ENCODE measurements at regions not wholly inside any gene's neighbourhood (a gene's known extent, or its start where the extent isn't known, plus 50 kb on each side); places are given as distances from the start of the nearest gene placed in this dataset.

- no peaks in the 10 kb centered on the region for H3K27me3 ChIP-seq
- H3K4me1 ChIP-seq, result no peaks in the 10 kb centered on the region
- H3K36me3 ChIP-seq, result no peaks in the 10 kb centered on the region
- no peak for DNase-seq
- WGBS, 2 donors, result 50 to 60% methylated on average over 1 of the region's 1 CpG
- H3K4me3 ChIP-seq, result no peak overlapping the region
- ATAC-seq (ENCODE audit: low FRiP score in 2 of 2), result no peak
- peaks cover 0 to 9% (median 3%) of the 10 kb centered on the region in 4 donors for H3K9me3 ChIP-seq
- no peak overlapping the region for H3K27ac ChIP-seq
- TF ChIP-seq EP300 (IDR thresholded peaks at IDR 0.05) (no peak), CTCF (IDR thresholded peaks at IDR 0.05) (no peak), POLR2AphosphoS5 (IDR thresholded peaks at IDR 0.05) (no peak), POLR2A (IDR thresholded peaks at IDR 0.05) (no peak)
Measured at GRCh38 chr2:155930312-155930711, 402.2 kb downstream of the NR4A2 start.

GRCh38 chr2:155917380-155917779 is 415.1 kb downstream of the NR4A2 start:
- 84 to 94% methylated on average over 1 of the region's 1 CpG for WGBS, 2 donors
- TF ChIP-seq POLR2A (IDR thresholded peaks at IDR 0.05) (no peak), CTCF (IDR thresholded peaks at IDR 0.05) (no peak), EP300 (IDR thresholded peaks at IDR 0.05) (no peak), POLR2AphosphoS5 (IDR thresholded peaks at IDR 0.05) (no peak)
- no peak for DNase-seq
- no peak overlapping the region for H3K27ac ChIP-seq
- no peaks in the 10 kb centered on the region for H3K27me3 ChIP-seq
- no peak for ATAC-seq (ENCODE audit: low FRiP score in 2 of 2)
- H3K4me3 ChIP-seq, result no peak overlapping the region
- H3K36me3 ChIP-seq, result no peaks in the 10 kb centered on the region
- no peaks in the 10 kb centered on the region for H3K4me1 ChIP-seq
- no peaks in the 10 kb centered on the region for H3K9me3 ChIP-seq

- Histone ChIP-seq H3K4me3 (no peak overlapping the region), H3K4me1 (no peaks in the 10 kb centered on the region), H3K36me3 (no peaks in the 10 kb centered on the region), H3K27ac (no peak overlapping the region), H3K9me3 (no peaks in the 10 kb centered on the region), H3K27me3 (no peaks in the 10 kb centered on the region)
- no peak for TF ChIP-seq POLR2A (IDR thresholded peaks at IDR 0.05)
- no peak for TF ChIP-seq EP300 (IDR thresholded peaks at IDR 0.05)
- no peak for TF ChIP-seq CTCF (IDR thresholded peaks at IDR 0.05)
- TF ChIP-seq POLR2AphosphoS5 (IDR thresholded peaks at IDR 0.05), result no peak
- DNase-seq, result no peak
- no peak for ATAC-seq (ENCODE audit: low FRiP score in 2 of 2)
Measured at GRCh38 chr2:155913356-155913755, 419.2 kb downstream of the NR4A2 start.

GRCh38 chr2:155908567-155908966 is 424.0 kb downstream of the NR4A2 start:
- ATAC-seq (ENCODE audit: low FRiP score in 2 of 2) (no peak), DNase-seq (no peak)
- Histone ChIP-seq H3K4me3 (no peak overlapping the region), H3K27me3 (no peaks in the 10 kb centered on the region), H3K36me3 (no peaks in the 10 kb centered on the region), H3K27ac (no peak overlapping the region), H3K4me1 (no peaks in the 10 kb centered on the region), H3K9me3 (no peaks in the 10 kb centered on the region)
- 73 to 85% methylated on average over 1 of the region's 1 CpG for WGBS, 2 donors
- TF ChIP-seq POLR2AphosphoS5 (IDR thresholded peaks at IDR 0.05) (no peak), POLR2A (IDR thresholded peaks at IDR 0.05) (no peak), CTCF (IDR thresholded peaks at IDR 0.05) (no peak), EP300 (IDR thresholded peaks at IDR 0.05) (no peak)

- ATAC-seq (ENCODE audit: low FRiP score in 2 of 2), result no peak
- no peaks in the 10 kb centered on the region for H3K4me1 ChIP-seq
- no peak overlapping the region for H3K4me3 ChIP-seq
- TF ChIP-seq EP300 (IDR thresholded peaks at IDR 0.05), result no peak
- no peak for TF ChIP-seq POLR2AphosphoS5 (IDR thresholded peaks at IDR 0.05)
- TF ChIP-seq POLR2A (IDR thresholded peaks at IDR 0.05), result no peak
- no peak for TF ChIP-seq CTCF (IDR thresholded peaks at IDR 0.05)
- no peak for DNase-seq
- 93 to 97% methylated on average over 3 of the region's 3 CpGs for WGBS, 2 donors
- no peaks in the 10 kb centered on the region for H3K9me3 ChIP-seq
- no peaks in the 10 kb centered on the region for H3K36me3 ChIP-seq
- no peaks in the 10 kb centered on the region for H3K27me3 ChIP-seq
- no peak overlapping the region for H3K27ac ChIP-seq
Measured at GRCh38 chr2:155907211-155907610, 425.3 kb downstream of the NR4A2 start.
